GM23248 (cell line): ENCODE measurements at regions not wholly inside any gene's neighbourhood (a gene's known extent, or its start where the extent isn't known, plus 50 kb on each side); places are given as distances from the start of the nearest gene placed in this dataset.
"Not testable (repeated sequence)": the region's sequence is repeated elsewhere in the genome, so short reads cannot be mapped to it uniquely, and the experiment has no call there.

Experiments
- DNase-seq: peaks from one replicate; pipeline ENCODE4 v3.0.0-alpha.2; 2015
- H2AFZ ChIP-seq: fragments of 200-600 bp; sonication (generic); 2 replicates; pipeline ENCODE4 v1.6.1; 2016; ENCODE audit warnings: antibody characterized with exemption
- H3F3A ChIP-seq: fragments of 200-600 bp; sonication (generic); 2 replicates; pipeline ENCODE4 v1.6.1; 2016; ENCODE audit warnings: mild to moderate bottlenecking, antibody characterized with exemption, mixed run types; ENCODE audit not compliant: insufficient read depth
- H3K27ac ChIP-seq: fragments of 200-600 bp; sonication (generic); 2 replicates; pipeline ENCODE4 v1.5.1; 2016; ENCODE audit warnings: mild to moderate bottlenecking
- H3K27me3 ChIP-seq: fragments of 200-600 bp; sonication (generic); replicated peaks from 2 replicates; pipeline ENCODE4 v1.6.1; 2016; ENCODE audit warnings: mild to moderate bottlenecking; ENCODE audit not compliant: insufficient read depth
- H3K36me3 ChIP-seq: fragments of 200-600 bp; sonication (generic); 2 replicates; pipeline ENCODE4 v1.6.1; 2016; ENCODE audit warnings: low read depth, mild to moderate bottlenecking
- H3K4me1 ChIP-seq: fragments of 200-600 bp; sonication (generic); 2 replicates; pipeline ENCODE4 v1.6.1; 2016; ENCODE audit warnings: mild to moderate bottlenecking; ENCODE audit not compliant: insufficient read depth
- H3K4me2 ChIP-seq: fragments of 200-600 bp; sonication (generic); one replicate; pipeline ENCODE4 v1.6.1; 2016; ENCODE audit warnings: mild to moderate bottlenecking; ENCODE audit not compliant: unreplicated experiment
- H3K4me3 ChIP-seq: fragments of 200-600 bp; sonication (generic); 2 replicates; pipeline ENCODE4 v1.5.1; 2016; ENCODE audit warnings: mild to moderate bottlenecking
- H3K79me2 ChIP-seq: fragments of 200-600 bp; sonication (generic); 2 replicates; pipeline ENCODE4 v1.6.1; 2016; ENCODE audit warnings: mild to moderate bottlenecking; ENCODE audit not compliant: insufficient read depth
- H3K9ac ChIP-seq: fragments of 200-600 bp; sonication (generic); 2 replicates; pipeline ENCODE4 v1.6.1; 2016; ENCODE audit warnings: mild to moderate bottlenecking
- H3K9me2 ChIP-seq: fragments of 200-600 bp; sonication (generic); 2 replicates; pipeline ENCODE4 v1.6.1; 2016; ENCODE audit warnings: mixed run types, mild to moderate bottlenecking, moderate library complexity; ENCODE audit not compliant: insufficient read depth
- H3K9me3 ChIP-seq: fragments of 200-600 bp; sonication (generic); one replicate; pipeline ENCODE4 v1.6.1; 2017; ENCODE audit warnings: low read depth
- H4K20me1 ChIP-seq: fragments of 200-600 bp; sonication (generic); 2 replicates; pipeline ENCODE4 v1.6.0; 2016; ENCODE audit not compliant: insufficient read depth
- EZH2 ChIP-seq: fragments of 200-600 bp; sonication (generic); IDR thresholded peaks from 2 replicates; pipeline ENCODE4 v1.6.1; 2018; ENCODE audit warnings: antibody characterized with exemption, mild to moderate bottlenecking; ENCODE audit not compliant: insufficient read depth, poor library complexity, severe bottlenecking
- EZH2phosphoT487 ChIP-seq: fragments of 200-600 bp; sonication (generic); IDR thresholded peaks from 2 replicates; pipeline ENCODE4 v1.6.1; 2018; ENCODE audit warnings: antibody characterized with exemption, moderate library complexity, mild to moderate bottlenecking, low read depth; ENCODE audit not compliant: insufficient read depth
- WGBS, 2 experiments: methylation state at CpG; one replicate each; pipeline ENCODE4 v1.1.6; 2015 to 2017; ENCODE audit warnings: low lambda C conversion rate in 2 of 2, low coverage in 1 of 2; ENCODE audit errors: missing lambda C conversion rate in 2 of 2; 5-methylcytosine and 5-hydroxymethylcytosine counted together
- in situ Hi-C: fragments of 300-500 bp; cut with MboI; formaldehyde crosslinking; loops from 2 replicates; pipeline ENCODE4 v1.15.0; 2020

GRCh38 chrX:140633105-140633504 lies 76.5 kb upstream of the LINC00632 start:
- not testable (repeated sequence) for H3F3A ChIP-seq, H3K27me3 ChIP-seq

GRCh38 chrX:140608111-140608510 lies 101.4 kb upstream of the LINC00632 start:
- no peak for TF ChIP-seq EZH2phosphoT487
- no peak for TF ChIP-seq EZH2
- in situ Hi-C loops, result no loop called here
- no peak for DNase-seq
- no peaks in the 10 kb centered on the region for H3K9me3 ChIP-seq
- no peaks in the 10 kb centered on the region for H3K4me1 ChIP-seq
- H4K20me1 ChIP-seq, result no peaks in the 10 kb centered on the region
- H3K9me2 ChIP-seq, result no peaks in the 10 kb centered on the region
- H3K27ac ChIP-seq, result no peak overlapping the region
- no peak overlapping the region for H3K4me3 ChIP-seq
- H3K36me3 ChIP-seq, result no peaks in the 10 kb centered on the region
- no peaks in the 10 kb centered on the region for H3K27me3 ChIP-seq
- H3K4me2 ChIP-seq, result no peak overlapping the region
- H2AFZ ChIP-seq, result no peak overlapping the region
- H3K9ac ChIP-seq, result no peak overlapping the region
- H3K79me2 ChIP-seq, result no peaks in the 10 kb centered on the region
- no peaks in the 10 kb centered on the region for H3F3A ChIP-seq

More at GRCh38 chrX:140633105-140633504, 76.5 kb upstream of the LINC00632 start:
- H3K36me3 ChIP-seq, DNase-seq, H2AFZ ChIP-seq, H3K9ac ChIP-seq, H4K20me1 ChIP-seq, H3K4me3 ChIP-seq, H3K9me3 ChIP-seq, H3K27ac ChIP-seq, in situ Hi-C loops, H3K79me2 ChIP-seq, H3K4me1 ChIP-seq, H3K4me2 ChIP-seq, H3K9me2 ChIP-seq: not testable (repeated sequence)
- 40 to 55% methylated on average over 3 to 4 of the region's 10 CpGs for WGBS, 2 experiments

- no peak overlapping the region for H3K27ac ChIP-seq
- no peak for DNase-seq
- H3K4me2 ChIP-seq, result no peak overlapping the region
- no peaks in the 10 kb centered on the region for H3K9me2 ChIP-seq
- 23 to 31% methylated on average over 3 of the region's 3 CpGs for WGBS, 2 experiments
- no peak overlapping the region for H2AFZ ChIP-seq
- no peak overlapping the region for H3K9ac ChIP-seq
- no peak for TF ChIP-seq EZH2phosphoT487
- no peak for TF ChIP-seq EZH2
- no peaks in the 10 kb centered on the region for H3K36me3 ChIP-seq
- H3K9me3 ChIP-seq, result no peaks in the 10 kb centered on the region
- no peaks in the 10 kb centered on the region for H3K4me1 ChIP-seq
- H3F3A ChIP-seq, result no peaks in the 10 kb centered on the region
- no peaks in the 10 kb centered on the region for H3K79me2 ChIP-seq
- no peaks in the 10 kb centered on the region for H4K20me1 ChIP-seq
- H3K4me3 ChIP-seq, result no peak overlapping the region
- in situ Hi-C loops, result no loop called here
- no peaks in the 10 kb centered on the region for H3K27me3 ChIP-seq
Measured at GRCh38 chrX:140602140-140602539, 97.3 kb upstream of the SOX3 start.

- no peak overlapping the region for H3K4me2 ChIP-seq
- H3K4me1 ChIP-seq, result no peaks in the 10 kb centered on the region
- no peak for TF ChIP-seq EZH2phosphoT487
- TF ChIP-seq EZH2, result no peak
- no peak overlapping the region for H3K4me3 ChIP-seq
- H3K9me2 ChIP-seq, result no peaks in the 10 kb centered on the region
- H2AFZ ChIP-seq, result no peak overlapping the region
- DNase-seq, result no peak
- no peak overlapping the region for H3K9ac ChIP-seq
- no peak overlapping the region for H3K27ac ChIP-seq
- H3K79me2 ChIP-seq, result no peaks in the 10 kb centered on the region
- no peaks in the 10 kb centered on the region for H3F3A ChIP-seq
- no peaks in the 10 kb centered on the region for H4K20me1 ChIP-seq
- no peaks in the 10 kb centered on the region for H3K27me3 ChIP-seq
- WGBS, 2 experiments, result 63 to 67% methylated on average over 3 of the region's 3 CpGs
- H3K36me3 ChIP-seq, result no peaks in the 10 kb centered on the region
- in situ Hi-C loops, result no loop called here
- no peaks in the 10 kb centered on the region for H3K9me3 ChIP-seq
Measured at GRCh38 chrX:140599851-140600250, 95.0 kb upstream of the SOX3 start.

- H3F3A ChIP-seq, result no peaks in the 10 kb centered on the region
- no peak for DNase-seq
- no peaks in the 10 kb centered on the region for H3K4me1 ChIP-seq
- no peaks in the 10 kb centered on the region for H3K27me3 ChIP-seq
- no peak overlapping the region for H3K9ac ChIP-seq
- no peak overlapping the region for H3K4me2 ChIP-seq
- no peak for TF ChIP-seq EZH2phosphoT487
- no peak for TF ChIP-seq EZH2
- 42 to 57% methylated on average over 2 of the region's 2 CpGs for WGBS, 2 experiments
- H3K9me3 ChIP-seq, result no peaks in the 10 kb centered on the region
- H3K4me3 ChIP-seq, result no peak overlapping the region
- in situ Hi-C loops, result no loop called here
- no peaks in the 10 kb centered on the region for H4K20me1 ChIP-seq
- no peak overlapping the region for H2AFZ ChIP-seq
- H3K27ac ChIP-seq, result no peak overlapping the region
- H3K36me3 ChIP-seq, result no peaks in the 10 kb centered on the region
- H3K79me2 ChIP-seq, result no peaks in the 10 kb centered on the region
- no peaks in the 10 kb centered on the region for H3K9me2 ChIP-seq
Measured at GRCh38 chrX:140589657-140590056, 84.8 kb upstream of the SOX3 start.
